ENCODE measurements at regions not wholly inside any gene's neighbourhood (a gene's known extent, or its start where the extent isn't known, plus 50 kb on each side); places are given as distances from the start of the nearest gene placed in this dataset.

GRCh38 chr6:138597336-138597735 lies 98.0 kb upstream of the NHSL1 start:
- Histone ChIP-seq H3K4me1 (ENCODE audit: insufficient read depth) (peaks cover 46% of the 10 kb centered on the region), H3K4me2 (no peak overlapping the region)

More at GRCh38 chr6:138597336-138597735, 98.0 kb upstream of the NHSL1 start:
- H3K4me3 ChIP-seq = no peak overlapping the region
- ATAC-seq (no peak), DNase-seq (ENCODE audit: low spot score) (no peak)
- H3K27me3 Mint-ChIP-seq (ENCODE audit: insufficient read depth, low read depth, poor library complexity) = peaks cover 4% of the 10 kb centered on the region
- H3K27me3 ChIP-seq (ENCODE audit: insufficient read depth) = no peaks in the 10 kb centered on the region
- no peaks in the 10 kb centered on the region for H3F3A ChIP-seq (replicated peaks; ENCODE audit: low read depth)
- peaks cover 18% of the 10 kb centered on the region; the same call in 1 of the 2 replicates for H3K79me2 ChIP-seq (replicated peaks; ENCODE audit: insufficient read depth)
- H4K20me1 ChIP-seq (replicated peaks; ENCODE audit: insufficient read depth) = no peaks in the 10 kb centered on the region; the same call in 1 of the 2 replicates
- no peaks in the 10 kb centered on the region for H3K36me3 ChIP-seq (ENCODE audit: insufficient read depth)
- H3K4me1 Mint-ChIP-seq = peaks cover 57% of the 10 kb centered on the region
- TF ChIP-seq ZNF331 (CRISPR knock-in tag; IDR thresholded peaks at IDR 0.05; ENCODE audit: low read depth) (no peak), EZH2phosphoT487 (IDR thresholded peaks at IDR 0.05; ENCODE audit: unreplicated experiment) (no peak), CREB1 (CRISPR knock-in tag; IDR thresholded peaks at IDR 0.05; ENCODE audit: low read depth) (no peak), REST (IDR thresholded peaks at IDR 0.05; ENCODE audit: unreplicated experiment) (no peak), ZNF114 (CRISPR knock-in tag; IDR thresholded peaks at IDR 0.05) (no peak), ZNF462 (CRISPR knock-in tag; IDR thresholded peaks at IDR 0.05) (no peak), CTCF (conservative IDR thresholded peaks at IDR 0.05; ENCODE audit: low read depth in 2 of 2) (no peak)
- H3K9me3 Mint-ChIP-seq = no peaks in the 10 kb centered on the region; the same call in 2 of the 3 replicates
- no peaks in the 10 kb centered on the region for H3K36me3 Mint-ChIP-seq (ENCODE audit: low read depth)
- no peak overlapping the region for H3K4me3 Mint-ChIP-seq
- no peak overlapping the region for H2AFZ ChIP-seq
- H3K27ac Mint-ChIP-seq = peak overlapping the region; percentile 72
- no peak overlapping the region for H3K27ac ChIP-seq (ENCODE audit: low read depth)
- H3K9me2 ChIP-seq (ENCODE audit: insufficient read depth) = no peaks in the 10 kb centered on the region

Data from GM23338 (cell line).